Right lung (tissue), 2 donors: ENCODE measurements at regions not wholly inside any gene's neighbourhood (a gene's known extent, or its start where the extent isn't known, plus 50 kb on each side); places are given as distances from the start of the nearest gene placed in this dataset.
"Not testable (repeated sequence)": the region's sequence is repeated elsewhere in the genome, so short reads cannot be mapped to it uniquely, and the experiment has no call there.

ENCODE experiments used
- DNase-seq, 2 donors: peaks; one replicate each; pipeline ENCODE4 v3.0.0-alpha.2; 2013

- DNase-seq = no peak
Observed at GRCh38 chr10:10014846-10015245, 1002.8 kb upstream of the CELF2 start.

- no peak for DNase-seq
Observed at GRCh38 chr10:10017716-10018115, 1000.0 kb upstream of the CELF2 start.

DNA sequence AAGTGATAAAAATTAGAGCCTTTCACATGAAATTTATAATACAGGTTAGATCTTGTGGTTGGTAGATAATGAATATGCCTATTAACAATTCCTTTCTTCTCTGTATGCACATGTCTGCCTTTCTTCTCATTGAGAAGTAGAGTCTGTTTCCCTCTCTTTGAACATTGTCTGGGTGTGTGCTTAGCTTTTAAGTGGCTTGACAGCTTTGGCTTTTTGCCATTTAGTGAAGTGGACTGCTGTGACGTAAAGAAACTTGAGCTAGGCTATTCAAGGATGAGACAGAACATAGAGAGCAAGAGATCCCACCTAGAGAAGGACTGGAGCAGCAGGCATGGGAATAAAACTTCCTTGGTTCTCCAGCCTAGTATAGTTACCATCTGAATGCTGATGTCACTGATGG is 996.7 kb upstream of the CELF2 start:
- DNase-seq = no peak

- no peak for DNase-seq
Observed at GRCh38 chr10:10032991-10033390, 984.7 kb upstream of the CELF2 start.

DNA sequence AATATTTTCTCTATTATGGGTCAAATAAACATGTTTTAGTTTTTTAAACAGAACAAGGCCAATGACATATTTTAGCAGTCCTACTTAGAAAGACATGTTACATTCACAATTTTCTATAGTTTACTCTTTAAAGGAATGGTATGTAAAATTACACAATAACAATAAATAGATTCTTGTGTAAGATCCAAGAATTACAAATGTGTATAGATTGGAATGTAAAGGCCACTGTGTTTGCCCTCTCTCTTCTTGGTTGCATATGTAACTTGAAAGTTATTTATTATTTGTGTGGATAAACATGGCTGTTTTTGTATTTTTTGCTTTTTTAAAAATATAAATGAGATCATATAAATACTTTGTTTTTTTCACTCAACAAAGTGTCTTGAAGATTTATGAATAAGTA is 979.3 kb upstream of the CELF2 start:
- no peak for DNase-seq

DNA sequence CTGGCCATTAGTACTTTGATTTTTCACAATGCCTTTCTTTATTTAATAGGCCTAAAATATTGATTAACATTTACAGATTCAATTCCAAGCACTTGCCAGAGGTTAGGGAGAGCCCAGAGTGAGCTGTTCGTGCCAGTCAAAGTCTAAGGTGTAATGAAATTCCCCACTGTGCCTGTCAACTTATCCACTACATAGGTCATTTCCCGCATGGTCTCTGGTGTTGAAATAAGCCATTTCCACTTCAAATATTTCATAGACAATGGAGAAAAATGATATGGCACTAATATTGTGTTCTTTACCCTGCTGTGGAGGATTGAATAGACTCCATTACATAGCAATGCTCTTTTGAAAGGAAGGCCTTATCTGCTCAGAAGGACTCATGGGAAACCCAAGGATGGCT is 978.1 kb upstream of the CELF2 start:
- no peak for DNase-seq

DNA sequence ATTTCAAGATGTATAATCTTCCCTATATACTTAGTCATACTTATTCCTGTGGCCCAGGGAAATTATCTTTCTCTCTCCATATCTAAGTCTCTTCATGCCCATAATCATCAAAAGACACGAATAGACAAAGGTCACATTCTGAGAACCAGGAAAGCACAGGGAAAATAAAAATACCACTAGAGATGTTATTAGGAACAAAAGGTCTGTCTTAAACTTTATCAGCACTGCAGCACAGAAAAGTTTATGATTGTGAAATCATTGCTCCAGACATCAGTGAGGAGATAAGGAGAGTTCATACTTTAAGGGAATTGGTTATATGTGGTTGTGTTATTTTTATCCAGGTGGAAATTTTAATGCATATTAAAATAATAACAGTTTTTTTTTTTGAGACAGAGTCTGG is 974.6 kb upstream of the CELF2 start:
- DNase-seq = no peak

GRCh38 chr10:10044922-10045764 is 972.5 kb upstream of the CELF2 start:
- DNase-seq = no peak

DNA sequence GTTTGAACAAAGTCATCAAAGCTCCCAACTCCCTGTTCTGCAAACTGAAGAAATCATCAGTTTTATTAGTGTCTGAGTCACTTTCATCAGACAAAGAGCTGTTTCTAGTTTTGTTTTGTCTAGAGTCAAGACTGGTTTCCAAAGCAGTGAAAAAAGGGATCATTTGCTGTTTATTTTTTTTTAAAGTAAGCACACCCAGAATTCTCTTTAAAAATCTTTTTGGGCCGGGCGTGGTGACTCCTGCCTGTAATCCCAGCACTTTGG is 972.0 kb upstream of the CELF2 start:
- no peak for DNase-seq

GRCh38 chr10:10047426-10047825 is 970.2 kb upstream of the CELF2 start:
- no peak for DNase-seq

- no peak for DNase-seq
Observed at GRCh38 chr10:10053051-10053450, 964.6 kb upstream of the CELF2 start.

DNA sequence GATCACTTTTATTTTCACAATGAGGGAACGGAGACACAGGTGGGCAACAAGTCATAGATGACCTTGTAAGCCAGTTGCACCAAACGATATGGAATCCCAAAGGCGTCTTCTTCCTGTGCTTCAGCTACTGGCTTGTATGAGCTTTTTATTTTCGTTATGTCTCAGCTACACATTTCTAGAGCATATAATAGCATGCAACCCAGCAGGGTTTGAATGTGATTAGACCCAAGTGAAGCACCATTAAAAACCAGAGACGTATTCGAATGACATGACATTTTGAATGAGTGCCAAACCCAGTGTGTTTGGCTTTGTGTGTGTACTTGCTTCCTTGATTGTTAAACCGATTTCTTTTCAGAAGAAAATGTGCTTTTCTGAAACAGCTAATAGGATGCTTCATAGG is 963.2 kb upstream of the CELF2 start:
- DNase-seq = no peak

- no peak for DNase-seq
Observed at GRCh38 chr10:10055656-10056442, 961.8 kb upstream of the CELF2 start.

GRCh38 chr10:10056961-10057360 is 960.7 kb upstream of the CELF2 start:
- peak; percentile 31 to 47 for DNase-seq

DNA sequence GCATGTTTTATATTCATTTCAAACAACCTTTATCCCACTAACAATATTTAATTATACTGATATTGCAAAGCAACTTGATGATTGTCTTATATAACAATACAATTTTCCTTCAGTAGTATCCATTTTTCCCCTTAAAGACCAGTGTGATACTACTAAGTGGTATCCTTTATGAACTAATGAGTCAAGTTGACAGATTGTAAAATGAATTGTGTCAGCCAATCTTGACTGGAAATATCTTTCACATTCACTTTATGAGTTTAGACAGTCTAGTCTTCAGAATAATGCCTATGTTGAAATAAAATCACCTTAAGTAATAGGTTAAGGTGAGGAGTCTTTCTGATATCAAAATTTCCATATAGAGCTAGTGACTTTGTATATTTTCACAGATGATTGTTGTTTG is 950.0 kb upstream of the CELF2 start:
- DNase-seq = no peak

- not testable (repeated sequence) for DNase-seq
Observed at GRCh38 chr10:10074847-10075246, 942.8 kb upstream of the CELF2 start.

DNA sequence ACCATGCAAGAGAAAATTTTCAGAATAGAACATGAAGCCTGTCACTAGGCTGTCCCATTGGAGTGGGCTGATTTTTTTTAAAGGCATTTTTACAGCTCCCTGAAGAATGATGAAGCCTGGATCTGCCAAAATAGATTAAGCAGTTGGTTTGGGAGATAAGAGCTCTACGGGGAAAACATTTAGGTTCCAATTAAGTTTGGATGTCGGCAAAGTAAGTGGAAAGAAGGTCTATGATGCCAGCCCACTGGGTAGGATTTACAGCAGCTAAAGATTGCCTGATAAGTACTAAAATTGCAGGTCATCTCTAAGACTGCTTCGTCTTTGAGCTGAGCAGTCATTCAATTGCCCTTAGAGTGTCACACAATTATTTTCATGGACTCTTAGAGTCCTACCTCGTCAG is 939.2 kb upstream of the CELF2 start:
- DNase-seq = no peak

DNA sequence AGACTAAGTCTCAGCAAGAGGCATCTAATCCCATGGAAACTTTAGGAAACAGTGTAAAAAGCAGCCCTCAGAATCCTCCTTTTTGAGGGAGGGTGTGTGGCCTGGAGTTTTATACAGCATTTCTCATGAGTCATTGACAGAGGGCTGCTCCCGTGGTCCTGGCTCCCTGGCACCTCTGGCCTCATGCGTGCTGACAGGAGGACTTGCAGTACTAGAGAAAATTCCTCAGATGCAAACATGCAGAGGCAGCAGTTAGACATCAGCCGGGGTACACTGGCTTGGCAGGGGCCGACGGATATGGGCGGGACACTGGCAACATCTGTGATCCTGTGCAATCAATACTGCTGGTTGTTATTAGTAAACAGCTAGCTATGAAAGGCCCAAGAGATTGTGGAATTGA is 925.1 kb upstream of the CELF2 start:
- peak; percentile 36 to 51 for DNase-seq

DNA sequence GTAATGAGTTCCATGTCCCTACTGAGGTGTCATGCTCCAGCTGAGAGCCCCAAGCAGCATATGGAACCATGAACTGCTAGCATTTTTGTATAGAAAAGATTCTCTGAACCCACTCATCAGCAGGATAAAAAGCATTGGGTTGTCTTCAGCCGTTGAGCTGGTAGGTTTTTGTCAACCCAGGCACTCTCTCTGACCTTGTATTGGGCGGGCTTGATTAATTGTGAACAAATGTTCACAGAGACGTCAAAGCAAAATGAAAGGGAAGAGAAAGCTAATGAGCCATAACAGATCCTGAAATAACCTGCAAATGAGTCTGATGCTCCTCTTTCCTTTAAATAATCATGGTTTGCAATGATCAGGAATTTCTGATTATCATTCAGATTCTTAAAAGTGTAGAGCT is 924.7 kb upstream of the CELF2 start:
- no peak for DNase-seq

GRCh38 chr10:10094691-10095090 is 923.0 kb upstream of the CELF2 start:
- no peak for DNase-seq

GRCh38 chr10:10096296-10096695 is 921.4 kb upstream of the CELF2 start:
- DNase-seq = no peak

- DNase-seq = no peak
Observed at GRCh38 chr10:10096898-10097297, 920.8 kb upstream of the CELF2 start.

DNA sequence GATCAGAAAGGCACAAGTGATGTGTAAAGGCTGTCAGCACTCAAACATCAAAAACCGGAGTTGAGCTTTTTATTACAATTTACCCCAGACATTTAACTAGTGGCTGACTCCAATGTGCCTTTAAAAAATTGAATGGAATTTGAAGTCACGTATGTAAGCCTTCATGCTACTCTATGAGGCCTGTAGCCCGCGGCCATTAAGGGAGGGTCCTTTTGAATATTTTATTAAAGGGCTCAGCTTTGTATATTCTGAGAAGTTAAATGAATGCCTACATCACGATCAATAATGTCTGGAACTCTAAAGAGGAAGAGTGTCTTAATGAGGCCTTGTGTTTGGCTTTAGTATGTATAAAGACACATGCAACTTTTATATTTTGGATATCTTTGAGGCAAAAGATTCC is 916.6 kb upstream of the CELF2 start:
- no peak for DNase-seq
